HEK293T (cell line): ENCODE measurements at regions not wholly inside any gene's neighbourhood (a gene's known extent, or its start where the extent isn't known, plus 50 kb on each side); places are given as distances from the start of the nearest gene placed in this dataset.

Source experiments
- NFRKB ChIP-seq: fragments of 450-650 bp; IDR thresholded peaks from 2 replicates; pipeline ENCODE4 v1.6.1; 2016; ENCODE audit warnings: mild to moderate bottlenecking, moderate library complexity
- TARDBP ChIP-seq: fragments of 450-650 bp; IDR thresholded peaks from 2 replicates; pipeline ENCODE4 v1.6.1; 2016

- no peak for TF ChIP-seq NFRKB
- no peak for TF ChIP-seq TARDBP
These were observed 126.7 kb downstream of the INHBA start for GRCh38 chr7:41576166-41576565.
